Subcutaneous abdominal adipose tissue (tissue), 5 donors: ENCODE measurements at regions not wholly inside any gene's neighbourhood (a gene's known extent, or its start where the extent isn't known, plus 50 kb on each side); places are given as distances from the start of the nearest gene placed in this dataset.

Source experiments
- H3K27ac ChIP-seq: one replicate; pipeline ENCODE4 v1.7.0; 2013; ENCODE audit warnings: low read depth, mild to moderate bottlenecking, inconsistent platforms, low read length, moderate library complexity
- H3K27me3 ChIP-seq, 5 donors: one replicate each; pipeline ENCODE4 v1.7.0; 2013; ENCODE audit warnings: low read length in 5 of 5, inconsistent platforms in 1 of 5; ENCODE audit not compliant: control insufficient read depth in 5 of 5, insufficient read depth in 4 of 5
- H3K36me3 ChIP-seq, 5 donors: one replicate each; pipeline ENCODE4 v1.7.0; 2013; ENCODE audit warnings: low read length in 5 of 5; ENCODE audit not compliant: control insufficient read depth in 5 of 5, insufficient read depth in 5 of 5
- H3K4me1 ChIP-seq, 5 donors: one replicate each; pipeline ENCODE4 v1.7.0; 2013; ENCODE audit warnings: low read length in 5 of 5, mild to moderate bottlenecking in 3 of 5, moderate library complexity in 1 of 5; ENCODE audit not compliant: control insufficient read depth in 5 of 5, insufficient read depth in 5 of 5
- H3K4me3 ChIP-seq, 5 donors: one replicate each; pipeline ENCODE4 v1.7.0; 2013; ENCODE audit warnings: low read length in 5 of 5, low read depth in 1 of 5
- H3K9ac ChIP-seq, 5 donors: one replicate each; pipeline ENCODE4 v1.7.0; 2013; ENCODE audit warnings: low read length in 5 of 5, mild to moderate bottlenecking in 4 of 5, moderate library complexity in 3 of 5
- H3K9me3 ChIP-seq, 5 donors: one replicate each; pipeline ENCODE4 v1.7.0; 2013; ENCODE audit warnings: low read length in 5 of 5; ENCODE audit not compliant: control insufficient read depth in 5 of 5
- donor health status: healthy.
- donor health status: healthy.
- donor health status: healthy.
- donor health status: healthy.
- donor health status: healthy.

DNA sequence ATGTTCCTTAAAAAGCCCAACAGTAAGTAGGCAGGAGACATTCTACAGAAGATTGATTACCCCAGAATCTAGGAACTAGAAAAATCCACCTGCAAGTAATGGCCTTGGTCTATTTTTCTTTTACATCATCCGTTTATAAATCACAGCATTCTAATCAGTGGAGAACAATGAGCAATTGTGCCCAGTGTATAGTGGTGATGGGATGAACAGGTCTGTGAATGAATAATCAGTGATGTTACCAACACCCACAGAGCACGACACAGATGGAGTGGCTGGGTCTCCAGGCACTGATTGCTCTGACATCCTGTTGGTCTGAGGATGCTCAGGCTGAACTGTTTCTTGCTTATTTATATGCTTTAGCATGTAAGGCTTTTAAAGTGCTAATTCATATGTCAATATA lies 1251.2 kb upstream of the CDH8 start:
- no peak overlapping the region for H3K9ac ChIP-seq
- H3K27me3 ChIP-seq = no peaks in the 10 kb centered on the region

DNA sequence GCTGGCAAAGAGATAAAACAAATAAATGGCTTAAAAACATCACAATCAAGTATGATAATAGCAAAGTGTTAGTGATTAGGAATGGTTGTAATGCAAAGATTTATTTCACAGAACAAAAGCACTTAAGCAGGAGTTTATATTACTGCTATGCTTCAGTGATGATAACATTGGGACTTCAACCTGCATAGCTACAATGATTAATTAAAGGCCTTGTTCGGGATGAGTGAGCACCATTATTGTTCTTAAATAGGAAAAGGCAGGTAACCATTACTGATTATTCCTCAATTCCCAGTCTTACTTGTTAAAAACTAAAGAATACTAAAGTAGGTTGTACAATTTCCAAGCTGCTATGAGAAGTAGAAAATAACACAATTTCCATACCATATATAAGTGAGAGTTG lies 1247.5 kb upstream of the CDH8 start:
- Histone ChIP-seq H3K36me3 (no peaks in the 10 kb centered on the region), H3K27ac (no peak overlapping the region), H3K27me3 (no peaks in the 10 kb centered on the region), H3K4me1 (no peaks in the 10 kb centered on the region), H3K4me3 (no peak overlapping the region), H3K9me3 (no peaks in the 10 kb centered on the region), H3K9ac (no peak overlapping the region)

More for the DNA sequence above, 1251.2 kb upstream of the CDH8 start:
- Histone ChIP-seq H3K27ac (no peak overlapping the region), H3K9me3 (no peaks in the 10 kb centered on the region), H3K4me1 (no peaks in the 10 kb centered on the region), H3K36me3 (no peaks in the 10 kb centered on the region), H3K4me3 (no peak overlapping the region)

DNA sequence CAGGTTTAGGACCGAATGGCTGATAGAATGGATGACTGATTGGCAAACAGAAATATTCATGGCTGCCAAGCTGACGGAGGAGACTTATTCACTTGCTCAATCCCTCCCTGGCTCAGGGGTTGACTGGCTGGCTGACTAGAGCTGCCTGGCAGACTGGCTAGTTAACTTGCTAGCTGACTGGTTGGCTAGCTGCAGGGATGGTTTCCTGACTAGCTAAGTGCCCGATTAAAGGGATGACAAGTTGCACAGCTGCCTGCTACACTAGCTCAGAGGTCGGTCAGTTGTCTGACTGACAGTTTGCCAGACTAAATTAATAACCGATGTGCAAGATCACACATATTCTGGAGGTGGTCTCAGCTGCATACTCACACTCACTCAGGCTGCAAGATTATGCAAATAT lies 1208.4 kb upstream of the CDH8 start:
- Histone ChIP-seq H3K9ac (no peak overlapping the region), H3K27ac (no peak overlapping the region), H3K9me3 (no peaks in the 10 kb centered on the region), H3K4me3 (no peak overlapping the region), H3K27me3 (no peaks in the 10 kb centered on the region), H3K4me1 (no peaks in the 10 kb centered on the region), H3K36me3 (no peaks in the 10 kb centered on the region)

DNA sequence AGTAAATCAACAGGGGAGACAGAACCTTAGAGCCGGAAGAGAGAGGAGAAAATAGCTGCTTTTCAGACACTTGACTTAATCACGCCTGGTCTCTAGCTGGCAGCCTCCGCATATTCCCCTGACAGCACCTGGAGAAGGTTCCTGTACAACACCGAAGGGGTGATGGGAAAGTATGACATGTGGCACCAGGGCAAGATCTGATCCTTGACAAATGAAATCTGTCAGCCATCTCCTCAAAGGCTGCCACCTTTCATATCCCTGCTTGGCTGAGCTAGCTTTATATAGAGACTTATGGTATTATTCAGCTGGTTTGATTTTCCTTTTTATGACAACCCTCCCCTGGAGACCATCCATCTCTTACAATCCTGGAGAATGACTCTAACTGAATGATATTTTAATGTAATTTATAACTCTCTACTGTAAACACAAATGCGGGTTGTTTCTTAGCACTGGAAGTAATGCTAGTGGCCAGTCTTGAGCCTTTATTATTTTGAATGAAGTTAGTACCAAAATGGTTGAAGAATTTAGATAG lies 1205.3 kb upstream of the CDH8 start:
- Histone ChIP-seq H3K27me3 (no peaks in the 10 kb centered on the region), H3K27ac (no peak overlapping the region), H3K4me3 (no peak overlapping the region), H3K36me3 (no peaks in the 10 kb centered on the region), H3K9ac (no peak overlapping the region), H3K4me1 (no peaks in the 10 kb centered on the region), H3K9me3 (no peaks in the 10 kb centered on the region)

DNA sequence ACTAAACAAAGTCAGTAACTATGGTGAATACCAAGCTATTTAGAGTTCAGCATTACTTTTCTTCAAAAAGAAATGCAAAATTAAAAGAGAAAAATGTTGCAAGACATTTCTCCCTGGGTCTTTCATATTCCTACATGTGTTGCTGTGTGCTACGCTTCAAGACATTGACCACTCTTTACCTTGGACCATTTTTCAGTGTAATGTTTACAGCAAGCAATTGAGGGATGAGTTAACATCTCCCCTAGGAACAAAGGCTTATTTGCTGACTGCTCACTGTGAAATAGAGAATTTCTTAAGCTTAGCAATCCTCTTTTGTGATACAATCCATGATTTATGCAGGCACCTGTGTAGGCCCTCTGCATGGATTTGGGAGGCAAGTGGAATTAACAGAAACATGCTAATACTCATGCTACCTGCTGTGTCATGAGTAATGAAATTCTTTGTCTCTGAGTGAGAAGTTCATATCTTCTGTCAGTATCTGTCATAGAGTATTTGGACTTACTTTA lies 1202.9 kb upstream of the CDH8 start:
- no peak overlapping the region for H3K9ac ChIP-seq

DNA sequence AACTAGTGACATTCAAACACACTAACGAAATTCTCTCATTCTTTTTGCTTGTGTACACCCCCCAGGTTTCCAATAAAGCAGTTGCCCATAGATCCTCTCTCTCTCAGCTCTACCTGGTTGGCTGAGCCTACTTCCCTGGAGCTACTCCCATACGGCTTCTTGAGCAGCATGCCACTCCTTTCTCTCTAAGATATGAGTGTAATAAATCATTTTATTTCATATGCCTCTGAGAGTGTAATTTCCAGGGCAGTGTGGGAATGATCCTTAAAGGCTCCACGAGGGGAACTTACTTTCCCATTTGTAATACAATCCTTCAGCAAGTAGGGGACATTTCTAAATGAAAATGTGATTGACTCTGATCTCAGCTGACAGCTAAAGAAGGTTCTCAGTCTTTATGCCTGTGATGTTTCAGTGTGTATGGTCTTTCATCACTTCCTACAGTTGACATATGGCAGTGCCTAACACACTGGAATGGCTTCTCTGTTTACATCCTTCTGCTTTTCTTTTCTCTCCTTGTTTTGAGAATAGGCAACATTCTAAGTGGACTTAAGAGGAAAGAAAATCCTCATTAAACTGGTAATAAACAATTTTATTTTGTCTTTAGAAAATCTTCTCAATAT lies 1194.3 kb upstream of the CDH8 start:
- Histone ChIP-seq H3K4me1 (no peaks in the 10 kb centered on the region), H3K27ac (no peak overlapping the region), H3K9ac (no peak overlapping the region), H3K4me3 (no peak overlapping the region), H3K36me3 (no peaks in the 10 kb centered on the region), H3K9me3 (no peaks in the 10 kb centered on the region), H3K27me3 (no peaks in the 10 kb centered on the region)

More for the DNA sequence above, 1202.9 kb upstream of the CDH8 start:
- Histone ChIP-seq H3K4me3 (no peak overlapping the region), H3K27me3 (no peaks in the 10 kb centered on the region), H3K4me1 (no peaks in the 10 kb centered on the region), H3K36me3 (no peaks in the 10 kb centered on the region), H3K27ac (no peak overlapping the region), H3K9me3 (no peaks in the 10 kb centered on the region)

DNA sequence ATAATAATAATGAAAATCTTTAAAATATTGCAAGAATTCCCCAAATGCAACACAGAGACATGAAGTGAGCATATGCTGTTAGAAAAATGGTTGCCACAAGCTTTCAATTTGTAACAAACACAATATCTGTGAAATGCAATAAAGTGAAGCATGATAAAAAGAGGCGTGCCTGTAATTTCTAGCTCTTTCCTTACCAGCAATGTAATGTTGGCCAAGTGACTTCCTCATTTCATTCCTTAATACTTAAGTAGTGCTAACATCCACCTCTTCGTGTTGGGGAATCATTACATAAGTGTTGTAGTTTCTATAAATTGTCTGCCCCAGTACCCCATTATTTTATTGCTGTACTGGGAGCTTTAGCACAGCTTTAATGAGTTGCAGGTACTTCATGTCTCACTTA lies 1192.0 kb upstream of the CDH8 start:
- Histone ChIP-seq H3K27ac (no peak overlapping the region), H3K4me1 (no peaks in the 10 kb centered on the region), H3K4me3 (no peak overlapping the region), H3K9ac (no peak overlapping the region), H3K27me3 (no peaks in the 10 kb centered on the region), H3K36me3 (no peaks in the 10 kb centered on the region), H3K9me3 (no peaks in the 10 kb centered on the region)

DNA sequence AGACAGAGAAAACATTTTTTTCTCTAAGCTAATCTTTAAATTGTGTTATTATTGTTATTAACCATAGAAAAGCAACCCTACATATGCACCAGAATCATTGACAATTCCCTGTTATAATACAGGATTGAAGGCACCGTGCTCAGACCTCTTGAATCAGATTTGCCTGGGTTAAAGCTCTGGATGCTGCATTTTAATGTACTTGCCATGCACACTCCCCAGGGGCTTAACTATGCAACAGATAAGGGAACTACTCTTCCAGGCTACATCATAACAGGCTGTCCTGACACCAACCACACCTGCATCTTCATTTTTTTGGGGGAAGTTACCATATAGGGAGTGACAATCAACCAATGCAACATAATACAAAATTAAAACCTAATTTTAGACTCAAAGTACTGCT lies 1187.6 kb upstream of the CDH8 start:
- H3K9ac ChIP-seq = no peak overlapping the region
- H3K27me3 ChIP-seq = no peaks in the 10 kb centered on the region
- no peaks in the 10 kb centered on the region for H3K9me3 ChIP-seq
- no peaks in the 10 kb centered on the region for H3K4me1 ChIP-seq
- H3K4me3 ChIP-seq = no peak overlapping the region
- H3K36me3 ChIP-seq = no peaks in the 10 kb centered on the region
- H3K27ac ChIP-seq = no peak overlapping the region

DNA sequence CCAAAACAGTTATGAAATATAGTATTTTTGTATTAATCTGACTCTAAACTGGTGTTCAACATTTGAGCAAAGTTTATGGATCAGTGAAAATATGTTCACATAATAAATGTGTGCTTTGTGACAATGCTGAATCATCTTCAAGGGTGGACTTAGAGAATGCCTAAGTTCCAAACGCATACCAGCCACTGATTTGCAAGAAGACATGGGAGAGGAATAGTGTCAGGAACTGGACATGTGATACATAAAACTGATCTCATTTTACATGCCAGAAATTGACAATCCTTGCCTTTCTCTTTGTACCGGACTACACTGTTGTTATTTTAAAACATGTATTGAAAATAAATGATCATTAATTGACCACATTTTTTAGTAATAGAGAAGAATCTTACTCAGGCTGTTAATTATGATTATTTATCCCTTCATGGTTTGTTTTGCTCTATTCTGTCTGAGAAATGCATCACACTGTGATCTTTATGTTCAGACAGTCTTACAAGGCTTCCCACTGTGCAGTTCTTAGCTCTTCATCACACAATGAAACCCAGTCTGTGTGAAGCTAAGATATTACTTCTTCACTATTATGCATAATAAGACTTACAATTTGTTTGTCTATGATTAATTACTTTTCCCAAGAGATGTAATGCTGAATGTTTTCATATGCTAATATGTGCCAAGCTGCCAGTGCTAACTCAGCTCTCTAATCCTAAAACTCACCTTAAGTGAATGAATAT lies 1180.6 kb upstream of the CDH8 start:
- Histone ChIP-seq H3K36me3 (no peaks in the 10 kb centered on the region), H3K27me3 (no peaks in the 10 kb centered on the region), H3K9ac (no peak overlapping the region), H3K9me3 (no peaks in the 10 kb centered on the region), H3K4me1 (no peaks in the 10 kb centered on the region), H3K27ac (no peak overlapping the region), H3K4me3 (no peak overlapping the region)

DNA sequence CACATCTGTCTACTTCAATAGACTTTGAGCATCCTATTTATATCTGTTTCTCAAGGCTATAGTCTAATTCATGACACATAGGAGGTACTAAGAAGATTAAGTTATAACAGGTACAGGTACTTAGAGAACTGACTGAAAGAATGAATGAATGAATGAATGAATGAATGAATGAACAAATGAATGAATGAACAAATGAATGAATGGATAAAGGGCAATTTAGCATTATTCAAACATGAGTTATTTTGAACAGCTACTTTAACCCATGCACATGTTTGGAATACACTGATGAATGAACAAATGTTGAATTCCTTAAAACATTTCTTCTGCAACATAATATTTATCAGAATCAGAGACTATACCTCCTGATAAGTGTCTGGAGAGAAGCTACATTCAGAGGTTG lies 1165.6 kb upstream of the CDH8 start:
- Histone ChIP-seq H3K27ac (no peak overlapping the region), H3K4me1 (no peaks in the 10 kb centered on the region), H3K9ac (no peak overlapping the region), H3K36me3 (no peaks in the 10 kb centered on the region), H3K27me3 (no peaks in the 10 kb centered on the region), H3K4me3 (no peak overlapping the region), H3K9me3 (no peaks in the 10 kb centered on the region)
